Astrocyte (in vitro differentiated cells and primary cell): ENCODE measurements at regions not wholly inside any gene's neighbourhood (a gene's known extent, or its start where the extent isn't known, plus 50 kb on each side); places are given as distances from the start of the nearest gene placed in this dataset.

Source experiments
- DNase-seq: peaks from one replicate; pipeline ENCODE4 v3.0.0-alpha.2; 2010; ENCODE audit warnings: low read depth
- FAIRE-seq: peaks from 2 replicates; lab custom pipeline; 2011; peaks lifted over from hg19 to GRCh38; lab: Jason Lieb, UNC
- H2AFZ ChIP-seq: 2 replicates; pipeline ENCODE4 v1.6.0; 2012; ENCODE audit warnings: low read depth, low read length, inconsistent platforms
- H3K27ac ChIP-seq: 2 replicates; pipeline ENCODE4 v1.5.1; 2011; ENCODE audit warnings: low read depth, low read length, inconsistent platforms
- H3K27me3 ChIP-seq: 2 replicates; pipeline ENCODE4 v1.6.0; 2011; ENCODE audit warnings: low read length, inconsistent platforms; ENCODE audit not compliant: insufficient read depth
- H3K36me3 ChIP-seq: 2 replicates; pipeline ENCODE4 v1.5.1; 2011; ENCODE audit warnings: low read length, inconsistent platforms; ENCODE audit not compliant: insufficient read depth
- H3K4me1 ChIP-seq: 2 replicates; pipeline ENCODE4 v1.5.1; 2011; ENCODE audit warnings: low read length, inconsistent platforms; ENCODE audit not compliant: insufficient read depth
- H3K4me2 ChIP-seq: 2 replicates; pipeline ENCODE4 v1.6.0; 2012; ENCODE audit warnings: low read length, inconsistent platforms
- H3K4me3 ChIP-seq: 2 replicates; pipeline ENCODE4 v1.5.1; 2011; ENCODE audit warnings: low read depth, mild to moderate bottlenecking, low read length, inconsistent platforms; ENCODE audit not compliant: insufficient read depth
- H3K79me2 ChIP-seq: 2 replicates; pipeline ENCODE4 v1.6.0; 2012; ENCODE audit warnings: mild to moderate bottlenecking, low read length, inconsistent platforms; ENCODE audit not compliant: insufficient read depth
- H3K9ac ChIP-seq: 2 replicates; pipeline ENCODE4 v1.6.0; 2012; ENCODE audit warnings: mild to moderate bottlenecking, low read length, inconsistent platforms
- H3K9me3 ChIP-seq: 2 replicates; pipeline ENCODE4 v1.5.1; 2012; ENCODE audit warnings: low read depth, mild to moderate bottlenecking, low read length, inconsistent platforms; ENCODE audit not compliant: insufficient read depth
- H4K20me1 ChIP-seq: 2 replicates; pipeline ENCODE4 v1.6.0; 2012; ENCODE audit warnings: low read length, inconsistent platforms; ENCODE audit not compliant: insufficient read depth
- H3K27ac Mint-ChIP-seq: one replicate; pipeline ENCODE4 v1.8.0; 2021; ENCODE audit warnings: mild to moderate bottlenecking, mixed read lengths; ENCODE audit not compliant: unreplicated experiment
- H3K27me3 Mint-ChIP-seq: one replicate; pipeline ENCODE4 v1.8.0; 2021; ENCODE audit warnings: low read depth, mixed read lengths; ENCODE audit not compliant: unreplicated experiment
- H3K36me3 Mint-ChIP-seq: one replicate; pipeline ENCODE4 v1.8.0; 2021; ENCODE audit warnings: low read depth, mixed read lengths; ENCODE audit not compliant: unreplicated experiment
- H3K4me1 Mint-ChIP-seq: one replicate; pipeline ENCODE4 v1.8.0; 2021; ENCODE audit warnings: low read depth, mixed read lengths; ENCODE audit not compliant: unreplicated experiment
- H3K4me3 Mint-ChIP-seq: one replicate; pipeline ENCODE4 v1.8.0; 2021; ENCODE audit warnings: mild to moderate bottlenecking, moderate library complexity, mixed read lengths; ENCODE audit not compliant: unreplicated experiment
- H3K9me3 Mint-ChIP-seq: one replicate; pipeline ENCODE4 v1.8.0; 2021; ENCODE audit warnings: mild to moderate bottlenecking, mixed read lengths; ENCODE audit not compliant: unreplicated experiment
- CTCF ChIP-seq: IDR thresholded peaks from 2 replicates; pipeline ENCODE4 v1.5.1; 2011; ENCODE audit warnings: low read depth, mild to moderate bottlenecking, inconsistent platforms, low read length, moderate library complexity; ENCODE audit not compliant: insufficient read depth
- EZH2 ChIP-seq: IDR thresholded peaks from 2 replicates; pipeline ENCODE4 v1.6.1; 2012; ENCODE audit warnings: mild to moderate bottlenecking, low read length, inconsistent platforms; ENCODE audit not compliant: insufficient read depth

- Histone ChIP-seq H3K4me3 (no peak overlapping the region), H3K9ac (no peak overlapping the region), H3K36me3 (no peaks in the 10 kb centered on the region), H3K9me3 (no peaks in the 10 kb centered on the region), H2AFZ (no peak overlapping the region), H4K20me1 (no peaks in the 10 kb centered on the region), H3K27me3 (no peaks in the 10 kb centered on the region), H3K4me2 (no peak overlapping the region), H3K79me2 (no peaks in the 10 kb centered on the region), H3K4me1 (no peaks in the 10 kb centered on the region), H3K27ac (no peak overlapping the region)
- Mint-ChIP-seq H3K27ac (no peak overlapping the region), H3K36me3 (no peaks in the 10 kb centered on the region), H3K27me3 (no peaks in the 10 kb centered on the region), H3K9me3 (peaks cover 3% of the 10 kb centered on the region), H3K4me1 (peaks cover 5% of the 10 kb centered on the region), H3K4me3 (no peak overlapping the region)
- DNase-seq (no peak), FAIRE-seq (no peak)
- no peak for TF ChIP-seq CTCF
- no peak for TF ChIP-seq EZH2
Observed at GRCh38 chr1:173128742-173129141, 78.0 kb upstream of the TNFSF18 start.

DNA sequence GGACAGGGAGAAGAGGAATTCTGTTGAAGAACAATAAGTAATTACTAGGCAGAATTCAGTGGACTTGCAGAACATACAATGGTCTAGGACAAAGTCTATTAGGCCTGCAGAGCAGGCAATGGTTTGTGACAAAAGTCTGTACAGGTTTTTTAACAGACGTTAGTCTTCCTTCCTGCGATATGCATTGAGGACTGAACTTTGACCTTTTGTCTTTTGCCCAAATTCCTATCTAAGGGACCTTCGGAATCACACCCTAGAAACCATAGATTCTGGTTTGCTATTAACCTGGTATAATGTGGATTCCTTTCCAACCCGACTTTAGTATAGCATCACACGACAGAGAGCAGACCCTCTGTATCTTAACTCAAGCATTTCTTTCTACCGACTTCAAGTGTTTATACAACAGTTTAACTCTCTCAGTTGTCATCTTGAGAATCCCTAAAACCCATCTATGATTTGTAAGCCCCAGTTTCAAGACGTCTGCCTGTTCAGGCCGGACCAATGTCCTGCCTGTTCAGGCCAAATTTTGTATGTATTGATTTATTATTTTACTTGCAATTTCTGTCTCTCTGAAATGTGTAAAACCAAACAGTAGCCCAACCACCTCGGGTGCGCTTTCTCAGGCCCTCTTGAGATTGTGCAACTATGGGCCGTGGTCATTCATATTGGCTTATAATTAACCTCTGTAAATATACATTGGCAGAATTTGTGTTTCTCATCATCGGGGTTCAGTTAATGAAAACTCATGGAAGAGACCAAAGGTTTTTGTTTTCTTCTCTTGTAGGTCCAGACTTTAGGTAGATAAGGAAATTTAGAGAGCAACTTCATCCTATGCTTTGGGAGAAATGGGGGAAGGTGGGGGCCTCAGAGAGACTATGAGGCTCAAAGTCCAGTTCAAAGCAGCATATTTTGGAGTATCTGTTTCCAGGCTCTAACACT, 76.9 kb upstream of the TNFSF18 start:
- Histone ChIP-seq H3K9ac (no peak overlapping the region), H3K4me1 (peaks cover 8% of the 10 kb centered on the region), H3K9me3 (no peaks in the 10 kb centered on the region), H3K27ac (no peak overlapping the region), H2AFZ (no peak overlapping the region), H3K4me2 (no peak overlapping the region), H3K36me3 (no peaks in the 10 kb centered on the region), H3K4me3 (no peak overlapping the region), H3K27me3 (no peaks in the 10 kb centered on the region), H3K79me2 (no peaks in the 10 kb centered on the region), H4K20me1 (no peaks in the 10 kb centered on the region)
- TF ChIP-seq EZH2 (no peak), CTCF (no peak)
- FAIRE-seq (no peak), DNase-seq (no peak)
- H3K27me3 Mint-ChIP-seq = no peaks in the 10 kb centered on the region
- peaks cover 3% of the 10 kb centered on the region for H3K9me3 Mint-ChIP-seq
- no peak overlapping the region for H3K27ac Mint-ChIP-seq
- H3K36me3 Mint-ChIP-seq = no peaks in the 10 kb centered on the region
- H3K4me1 Mint-ChIP-seq = peaks cover 9% of the 10 kb centered on the region
- H3K4me3 Mint-ChIP-seq = no peak overlapping the region

DNA sequence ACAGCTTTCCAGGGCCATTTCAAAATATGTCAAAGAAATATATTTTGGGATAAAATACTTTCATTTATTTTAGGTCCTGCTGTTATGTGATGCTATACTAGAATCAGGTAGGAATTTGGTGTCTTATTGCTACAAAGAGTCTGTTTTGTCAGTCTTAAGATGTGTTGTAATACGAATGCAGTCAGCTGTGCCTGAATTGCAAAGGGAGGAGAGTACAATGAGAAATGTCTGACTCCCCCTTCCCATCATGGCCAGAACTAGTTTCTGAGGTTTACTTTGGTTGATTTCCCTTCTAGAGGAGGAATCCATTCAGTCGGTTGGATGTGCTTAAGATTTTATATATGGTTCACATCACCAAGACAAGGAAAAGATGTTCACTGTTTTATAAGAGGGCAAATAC, 75.7 kb upstream of the TNFSF18 start:
- Mint-ChIP-seq H3K4me1 (peaks cover 9% of the 10 kb centered on the region), H3K4me3 (no peak overlapping the region), H3K9me3 (peaks cover 3% of the 10 kb centered on the region), H3K27me3 (no peaks in the 10 kb centered on the region), H3K36me3 (no peaks in the 10 kb centered on the region), H3K27ac (no peak overlapping the region)
- H4K20me1 ChIP-seq = no peaks in the 10 kb centered on the region
- TF ChIP-seq CTCF (no peak), EZH2 (no peak)
- H3K79me2 ChIP-seq = no peaks in the 10 kb centered on the region
- H3K4me3 ChIP-seq = no peak overlapping the region
- no peak overlapping the region for H3K27ac ChIP-seq
- H3K27me3 ChIP-seq = no peaks in the 10 kb centered on the region
- no peak overlapping the region for H3K4me2 ChIP-seq
- H3K9me3 ChIP-seq = no peaks in the 10 kb centered on the region
- no peak overlapping the region for H2AFZ ChIP-seq
- DNase-seq (no peak), FAIRE-seq (no peak)
- peaks cover 10% of the 10 kb centered on the region for H3K4me1 ChIP-seq
- H3K9ac ChIP-seq = no peak overlapping the region
- no peaks in the 10 kb centered on the region for H3K36me3 ChIP-seq
